GM12878 (cell line): ENCODE measurements at regions not wholly inside any gene's neighbourhood (a gene's known extent, or its start where the extent isn't known, plus 50 kb on each side); places are given as distances from the start of the nearest gene placed in this dataset.

Experiments
- ATAC-seq: fragments of 200-7000 bp; cut with Tn5 transposase; 3 replicates; pipeline ENCODE4 v1.9.1; 2020; ENCODE audit warnings: mild to moderate bottlenecking, moderate library complexity
- BruUV-seq: library from RNA; stranded (reverse); fragments of 400-500 nt; replicated peaks from 2 replicates; lab custom pipeline; 2021; lab: Mats Ljungman, UMichigan
- CTCF ChIA-PET: fragments of 300-600 bp; sonication (Branson Sonifier 250); formaldehyde crosslinking; extraction: SDS; loops from one replicate; lab custom pipeline; 2021; ENCODE audit warnings: inconsistent platforms; lab: Yijun Ruan, JAX
- POLR2A ChIA-PET: fragments of 350-600 bp; formaldehyde crosslinking; extraction: SDS; loops from one replicate; lab custom pipeline; 2021; ENCODE audit warnings: inconsistent platforms; lab: Charles Lee
- RAD21 ChIA-PET: fragments of 300-600 bp; sonication (Branson Sonifier 250); formaldehyde crosslinking; loops from one replicate; lab custom pipeline; 2023; ENCODE audit warnings: antibody characterized with exemption; ENCODE audit not compliant: unreplicated experiment; lab: Charles Lee
- SMC1A ChIA-PET: fragments of 300-600 bp; sonication (Branson Sonifier 250); formaldehyde crosslinking; loops from one replicate; lab custom pipeline; 2023; ENCODE audit not compliant: unreplicated experiment, uncharacterized antibody; lab: Charles Lee
- DNase-seq: peaks from one replicate; pipeline ENCODE4 v3.0.0-alpha.2; 2011; ENCODE audit warnings: low read depth, low spot score
- FAIRE-seq: peaks from 3 replicates; lab custom pipeline; 2011; peaks lifted over from hg19 to GRCh38; lab: Jason Lieb, UNC
- H2AFZ ChIP-seq: 2 replicates; pipeline ENCODE4 v1.6.0; 2011; ENCODE audit warnings: low read depth, low read length, control low read depth; ENCODE audit not compliant: control insufficient read depth
- H3K27ac ChIP-seq: 2 replicates; pipeline ENCODE4 v1.5.1; 2011; ENCODE audit warnings: control low read depth; ENCODE audit not compliant: control insufficient read depth, insufficient read depth
- H3K27me3 ChIP-seq, 2 experiments: replicated peaks in 1 of 2; 2 replicates each; pipeline versions ENCODE4 v1.6.0 to v1.6.1; 2011; ENCODE audit warnings: low read length in 1 of 2; ENCODE audit not compliant: control insufficient read depth in 2 of 2, insufficient read depth in 2 of 2
- H3K36me3 ChIP-seq, 2 experiments: 2 replicates each; pipeline ENCODE4 v1.5.1; 2011; ENCODE audit warnings: low read length in 1 of 2; ENCODE audit not compliant: control insufficient read depth in 2 of 2, insufficient read depth in 2 of 2
- H3K4me1 ChIP-seq: 2 replicates; pipeline ENCODE4 v1.6.1; 2011; ENCODE audit warnings: mild to moderate bottlenecking, low read length, moderate library complexity, mixed read lengths; ENCODE audit not compliant: control insufficient read depth, insufficient read depth
- H3K4me2 ChIP-seq: 2 replicates; pipeline ENCODE4 v1.6.0; 2011; ENCODE audit warnings: control low read depth; ENCODE audit not compliant: control insufficient read depth, insufficient read depth
- H3K4me3 ChIP-seq: fragments of 200-600 bp; sonication (generic); 2 replicates; pipeline ENCODE4 v1.5.1; 2016
- H3K79me2 ChIP-seq: 2 replicates; pipeline ENCODE4 v1.6.0; 2011; ENCODE audit warnings: low read length; ENCODE audit not compliant: control insufficient read depth, insufficient read depth
- H3K9ac ChIP-seq: 2 replicates; pipeline ENCODE4 v1.8.0; 2011; ENCODE audit warnings: low read length, control low read depth, mixed read lengths; ENCODE audit not compliant: control insufficient read depth, insufficient read depth
- H3K9me3 ChIP-seq: replicated peaks from 3 replicates; pipeline ENCODE4 v1.5.1; 2011; ENCODE audit warnings: mild to moderate bottlenecking, low read length; ENCODE audit not compliant: control insufficient read depth, insufficient read depth
- H4K20me1 ChIP-seq: 2 replicates; pipeline ENCODE4 v1.6.0; 2011; ENCODE audit not compliant: control insufficient read depth, insufficient read depth
- CHD4 ChIP-seq: fragments of 200-600 bp; sonication (generic); IDR thresholded peaks from 2 replicates; pipeline ENCODE4 v1.6.1; 2016; ENCODE audit warnings: mild to moderate bottlenecking
- EED ChIP-seq: sonication (generic); IDR thresholded peaks from 2 replicates; pipeline ENCODE4 v1.6.1; 2016; ENCODE audit warnings: antibody characterized with exemption, low read depth
- IKZF1 ChIP-seq: fragments of 450-650 bp; conservative IDR thresholded peaks from 2 replicates; pipeline ENCODE4 v1.6.1; 2017; ENCODE audit warnings: antibody characterized with exemption, mild to moderate bottlenecking
- IKZF2 ChIP-seq, 2 experiments: fragments of 450-650 bp; IDR thresholded peaks; 2 replicates each; pipeline ENCODE4 v1.6.1; 2017; ENCODE audit warnings: mild to moderate bottlenecking in 2 of 2, moderate library complexity in 2 of 2
- IRF4 ChIP-seq: IDR thresholded peaks from 2 replicates; pipeline ENCODE4 v1.6.1; 2011; ENCODE audit warnings: low read depth, low read length
- MYB ChIP-seq: fragments of 150-350 bp; IDR thresholded peaks from 2 replicates; pipeline ENCODE4 v1.6.1; 2014; ENCODE audit warnings: mild to moderate bottlenecking, low read depth, low read length, borderline replicate concordance
- NR2F1 ChIP-seq: fragments of 450-650 bp; conservative IDR thresholded peaks from 2 replicates; pipeline ENCODE4 v1.6.1; 2017; ENCODE audit warnings: mild to moderate bottlenecking
- RAD21 ChIP-seq: IDR thresholded peaks from 2 replicates; pipeline ENCODE4 v1.6.1; 2011; ENCODE audit warnings: mild to moderate bottlenecking, low read depth, low read length, moderate library complexity; ENCODE audit not compliant: insufficient read depth
- SREBF2 ChIP-seq: IDR thresholded peaks from 2 replicates; pipeline ENCODE4 v1.6.1; 2012; ENCODE audit warnings: mild to moderate bottlenecking, low read length
- ZNF24 ChIP-seq: fragments of 450-650 bp; IDR thresholded peaks from 2 replicates; pipeline ENCODE4 v1.6.1; 2017; ENCODE audit warnings: antibody characterized with exemption, mild to moderate bottlenecking
- WGBS: methylation state at CpG from one replicate; pipeline ENCODE4 v1.1.6; 2016; ENCODE audit warnings: low lambda C conversion rate; ENCODE audit not compliant: insufficient replicate concordance, insufficient coverage; ENCODE audit errors: missing lambda C conversion rate; 5-methylcytosine and 5-hydroxymethylcytosine counted together
- in situ Hi-C: fragments of 300-500 bp; cut with MboI; formaldehyde crosslinking; loops from 9 replicates; pipeline ENCODE4 v1.14.3; 2018; ENCODE audit warnings: mixed read lengths
- intact Hi-C: fragments of 100-400 bp; cut with micrococcal nuclease; formaldehyde crosslinking; loops from one replicate; pipeline ENCODE4 v1.14.2; 2022; ENCODE audit not compliant: unreplicated experiment
- TF ChIP-seq, protein P1 (sequence below): fragments of 450-650 bp; IDR thresholded peaks from 2 replicates; pipeline ENCODE4 v1.6.1; 2017; ENCODE audit warnings: antibody characterized with exemption, mild to moderate bottlenecking, moderate library complexity
- TF ChIP-seq, protein P2 (sequence below): IDR thresholded peaks from 2 replicates; pipeline ENCODE4 v1.6.1; 2012; ENCODE audit warnings: low read depth, low read length, improper control_type of control experiment

DNA sequence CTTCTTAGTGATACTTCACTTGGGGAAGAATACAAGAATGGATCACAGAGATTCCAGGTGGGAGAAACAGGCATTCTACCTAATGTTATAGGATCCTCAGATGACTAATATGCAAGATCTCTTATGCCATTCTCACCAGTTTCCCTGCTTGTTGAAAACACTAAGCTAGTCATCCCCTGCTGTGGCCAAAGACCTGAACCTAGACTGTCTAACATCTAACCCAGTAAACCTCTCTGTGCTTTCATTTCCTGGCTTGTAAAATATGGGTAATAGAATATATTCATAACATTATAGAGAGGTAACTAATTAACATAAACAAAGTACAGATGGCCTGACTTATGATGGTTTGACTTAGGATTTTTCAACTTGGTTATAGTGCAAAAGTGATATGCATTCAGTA, 776.3 kb downstream of the TUSC7 start:
- peak; percentile 64 for ATAC-seq

DNA sequence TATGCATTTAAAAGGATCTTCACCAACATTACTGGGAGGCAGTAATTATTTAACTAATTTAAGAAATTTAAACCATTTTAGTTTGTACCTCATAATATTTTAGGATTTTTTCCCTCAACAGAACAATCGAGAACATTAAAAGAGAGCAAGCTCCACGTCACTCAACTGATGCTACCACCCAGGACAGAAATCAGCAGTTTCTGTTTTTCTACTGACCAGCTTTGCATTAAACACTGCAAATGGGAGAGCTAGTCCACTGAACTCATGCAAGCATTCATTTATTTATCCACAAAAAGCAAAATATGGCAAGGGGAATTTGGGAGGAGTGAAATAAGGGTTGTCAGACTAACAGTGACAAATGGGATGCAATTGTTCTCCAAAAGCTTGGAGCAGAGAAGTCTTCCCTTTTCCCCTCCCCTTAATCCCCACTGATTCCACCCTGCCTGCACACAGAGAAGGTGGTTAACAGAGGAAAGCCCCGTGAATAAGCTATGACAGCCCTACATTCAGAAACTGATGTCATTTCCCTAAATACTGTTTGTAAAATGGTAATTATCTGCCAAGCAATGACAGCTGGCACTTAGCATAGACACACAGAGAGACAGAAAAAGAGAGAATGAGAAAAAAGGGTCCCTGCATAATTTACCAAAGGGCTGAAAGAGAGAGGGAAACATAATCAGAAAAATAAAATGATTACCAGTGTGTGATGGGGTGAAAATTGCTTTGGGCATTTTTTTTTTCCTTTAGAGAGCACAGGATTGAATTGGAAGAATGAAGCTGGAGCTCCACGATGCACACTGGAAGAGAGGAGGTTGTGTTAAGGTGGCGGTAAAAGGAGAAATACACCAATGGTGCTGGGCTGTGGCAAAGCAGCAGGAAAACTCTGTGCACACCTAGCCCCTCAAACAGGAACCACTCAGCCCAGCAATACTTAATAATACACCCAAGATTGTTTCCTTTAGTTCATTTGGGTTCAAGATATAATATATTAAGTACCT, 777.4 kb downstream of the TUSC7 start:
- no peak overlapping the region for H3K4me3 ChIP-seq
- FAIRE-seq (no peak), DNase-seq (peak; percentile 40), ATAC-seq (peak; percentile 88)
- ChIA-PET POLR2A (interaction anchor here (1.0 to 3.1 kb wide), 5 partner anchors 8 to 38 kb away, joined by 3 to 20 read pairs (median 5); no protein-coding TSS in a partner anchor), CTCF (interaction anchor here (0.7 to 5.2 kb wide), 6 partner anchors 12 to 80 kb away, joined by 3 to 22 read pairs (median 4); no protein-coding TSS in a partner anchor), SMC1A (interaction anchor here (0.9 to 6.8 kb wide), 9 partner anchors 9 to 56 kb away, joined by 3 to 89 read pairs (median 10); no protein-coding TSS in a partner anchor), RAD21 (interaction anchor here (1.2 to 6.9 kb wide), 6 partner anchors 9 to 46 kb away, joined by 3 to 39 read pairs (median 10); no protein-coding TSS in a partner anchor)
- H3K79me2 ChIP-seq, result no peaks in the 10 kb centered on the region
- no peaks in the 10 kb centered on the region for H3K9me3 ChIP-seq
- H3K27ac ChIP-seq, result no peak overlapping the region
- H3K27me3 ChIP-seq, result no peaks in the 10 kb centered on the region; a peak in 1 of 4 replicates
- intact Hi-C loops, result no loop called here
- no peak overlapping the region for H2AFZ ChIP-seq
- H3K4me1 ChIP-seq, result no peaks in the 10 kb centered on the region
- BruUV-seq, result no TSS peak
- H4K20me1 ChIP-seq, result no peaks in the 10 kb centered on the region
- no peak overlapping the region for H3K9ac ChIP-seq
- no peak overlapping the region for H3K4me2 ChIP-seq
- in situ Hi-C loops, result no loop called here
- 6% methylated on average over 5 of the region's 5 CpGs for WGBS
- H3K36me3 ChIP-seq, result no peaks in the 10 kb centered on the region
- no peak for TF ChIP-seq RAD21
- TF ChIP-seq NR2F1, result no peak
- no peak for TF ChIP-seq CHD4
- peak; percentile 88 for TF ChIP-seq IKZF1
- TF ChIP-seq EED, result no peak
- TF ChIP-seq, protein P1, sequence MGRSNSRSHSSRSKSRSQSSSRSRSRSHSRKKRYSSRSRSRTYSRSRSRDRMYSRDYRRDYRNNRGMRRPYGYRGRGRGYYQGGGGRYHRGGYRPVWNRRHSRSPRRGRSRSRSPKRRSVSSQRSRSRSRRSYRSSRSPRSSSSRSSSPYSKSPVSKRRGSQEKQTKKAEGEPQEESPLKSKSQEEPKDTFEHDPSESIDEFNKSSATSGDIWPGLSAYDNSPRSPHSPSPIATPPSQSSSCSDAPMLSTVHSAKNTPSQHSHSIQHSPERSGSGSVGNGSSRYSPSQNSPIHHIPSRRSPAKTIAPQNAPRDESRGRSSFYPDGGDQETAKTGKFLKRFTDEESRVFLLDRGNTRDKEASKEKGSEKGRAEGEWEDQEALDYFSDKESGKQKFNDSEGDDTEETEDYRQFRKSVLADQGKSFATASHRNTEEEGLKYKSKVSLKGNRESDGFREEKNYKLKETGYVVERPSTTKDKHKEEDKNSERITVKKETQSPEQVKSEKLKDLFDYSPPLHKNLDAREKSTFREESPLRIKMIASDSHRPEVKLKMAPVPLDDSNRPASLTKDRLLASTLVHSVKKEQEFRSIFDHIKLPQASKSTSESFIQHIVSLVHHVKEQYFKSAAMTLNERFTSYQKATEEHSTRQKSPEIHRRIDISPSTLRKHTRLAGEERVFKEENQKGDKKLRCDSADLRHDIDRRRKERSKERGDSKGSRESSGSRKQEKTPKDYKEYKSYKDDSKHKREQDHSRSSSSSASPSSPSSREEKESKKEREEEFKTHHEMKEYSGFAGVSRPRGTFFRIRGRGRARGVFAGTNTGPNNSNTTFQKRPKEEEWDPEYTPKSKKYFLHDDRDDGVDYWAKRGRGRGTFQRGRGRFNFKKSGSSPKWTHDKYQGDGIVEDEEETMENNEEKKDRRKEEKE, result no peak
- TF ChIP-seq, protein P2, sequence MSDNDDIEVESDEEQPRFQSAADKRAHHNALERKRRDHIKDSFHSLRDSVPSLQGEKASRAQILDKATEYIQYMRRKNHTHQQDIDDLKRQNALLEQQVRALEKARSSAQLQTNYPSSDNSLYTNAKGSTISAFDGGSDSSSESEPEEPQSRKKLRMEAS, result no peak
- no peak for TF ChIP-seq ZNF24
- TF ChIP-seq SREBF2, result no peak
- no peak for TF ChIP-seq MYB

More for the DNA sequence above, 776.3 kb downstream of the TUSC7 start:
- H3K9me3 ChIP-seq, result no peaks in the 10 kb centered on the region
- no peaks in the 10 kb centered on the region for H3K27me3 ChIP-seq
- no peak overlapping the region for H3K9ac ChIP-seq
- no peaks in the 10 kb centered on the region for H3K4me1 ChIP-seq
- H3K4me2 ChIP-seq, result no peak overlapping the region
- intact Hi-C loops (no loop called here), in situ Hi-C loops (no loop called here)
- H4K20me1 ChIP-seq, result no peaks in the 10 kb centered on the region
- POLR2A ChIA-PET, result interaction anchor here (0.8 to 3.1 kb wide), 3 partner anchors 12 to 33 kb away, joined by 3 to 20 read pairs (median 5); no protein-coding TSS in a partner anchor
- CTCF ChIA-PET, result interaction anchor here (1.1 to 2.3 kb wide), 4 partner anchors 14 to 40 kb away, joined by 3 to 8 read pairs (median 6); no protein-coding TSS in a partner anchor
- H3K4me3 ChIP-seq, result no peak overlapping the region
- FAIRE-seq (no peak), DNase-seq (peak; percentile 25)
- H3K36me3 ChIP-seq, result no peaks in the 10 kb centered on the region
- no peak overlapping the region for H2AFZ ChIP-seq
- SMC1A ChIA-PET, result interaction anchor here (1.0 to 6.8 kb wide), 11 partner anchors 11 to 68 kb away, joined by 3 to 89 read pairs (median 4); no protein-coding TSS in a partner anchor
- BruUV-seq, result no TSS peak
- RAD21 ChIA-PET, result interaction anchor here (1.1 to 6.9 kb wide), 8 partner anchors 8 to 78 kb away, joined by 3 to 39 read pairs (median 6); no protein-coding TSS in a partner anchor
- H3K27ac ChIP-seq, result no peak overlapping the region
- TF ChIP-seq IRF4, result no peak
- TF ChIP-seq IKZF2 (IDR thresholded peaks at IDR 0.05), result 0 out of 4 replicates have a peak, but pooled peaks have one; percentile 22 to 30
- peak; percentile 39; the same call in 1 of the 2 replicates for TF ChIP-seq IKZF1
- H3K79me2 ChIP-seq, result no peaks in the 10 kb centered on the region
